Suprapubic skin (tissue), 2 donors: ENCODE measurements at regions not wholly inside any gene's neighbourhood (a gene's known extent, or its start where the extent isn't known, plus 50 kb on each side); places are given as distances from the start of the nearest gene placed in this dataset.

Experiments
- EP300 ChIP-seq: sonication (generic); formaldehyde crosslinking; IDR thresholded peaks from one replicate; pipeline ENCODE4 v1.6.1; 2017; ENCODE audit warnings: antibody characterized with exemption
- POLR2A ChIP-seq, 2 donors: fragments of 450-650 bp; IDR thresholded peaks; one replicate each; pipeline ENCODE4 v1.6.1; 2017; ENCODE audit warnings: antibody characterized with exemption in 2 of 2, mild to moderate bottlenecking in 2 of 2, moderate library complexity in 2 of 2

DNA sequence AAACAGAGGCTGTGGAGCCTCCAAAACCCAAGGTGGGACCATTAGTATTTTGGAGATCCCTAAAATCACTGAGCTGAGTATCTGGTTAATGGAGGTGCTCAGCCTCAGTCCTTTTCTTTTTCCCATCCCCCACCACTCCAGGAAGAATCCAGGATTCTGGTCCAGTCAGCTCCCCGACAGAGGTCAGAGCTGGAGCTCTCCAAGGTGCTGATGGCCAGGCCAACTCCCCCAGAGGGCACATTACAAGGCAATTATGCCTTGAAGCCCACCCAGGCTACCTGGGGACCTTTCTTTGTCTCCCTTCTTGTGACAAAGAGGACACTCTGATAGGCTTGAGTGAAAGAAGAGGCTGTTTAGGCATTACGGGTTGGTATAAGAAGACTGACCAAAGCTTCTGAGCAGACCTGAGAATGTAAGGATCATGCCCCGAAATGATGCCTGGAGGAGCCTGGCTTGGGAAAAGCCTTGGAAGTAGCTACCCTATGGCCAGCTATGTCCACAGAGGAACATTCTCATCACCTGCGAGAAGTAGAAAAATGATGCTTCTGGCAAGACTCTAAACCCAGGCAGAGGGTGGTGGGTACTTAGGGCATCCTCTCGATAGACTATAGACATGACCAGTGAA is 102.5 kb upstream of the LDAH start:
- TF ChIP-seq POLR2A (IDR thresholded peaks at IDR 0.05) = no peak
- no peak for TF ChIP-seq EP300
